CD4-positive, alpha-beta T cell treated with Interleukin-10 for 1 hour (primary cell): ENCODE measurements at regions not wholly inside any gene's neighbourhood (a gene's known extent, or its start where the extent isn't known, plus 50 kb on each side); places are given as distances from the start of the nearest gene placed in this dataset.
A peak's percentile ranks its signal among the peaks of the same experiment; 100 is the strongest.

Source experiments
- DNase-seq: peaks from one replicate; pipeline ENCODE4 v3.0.0-alpha.2; 2020

DNA sequence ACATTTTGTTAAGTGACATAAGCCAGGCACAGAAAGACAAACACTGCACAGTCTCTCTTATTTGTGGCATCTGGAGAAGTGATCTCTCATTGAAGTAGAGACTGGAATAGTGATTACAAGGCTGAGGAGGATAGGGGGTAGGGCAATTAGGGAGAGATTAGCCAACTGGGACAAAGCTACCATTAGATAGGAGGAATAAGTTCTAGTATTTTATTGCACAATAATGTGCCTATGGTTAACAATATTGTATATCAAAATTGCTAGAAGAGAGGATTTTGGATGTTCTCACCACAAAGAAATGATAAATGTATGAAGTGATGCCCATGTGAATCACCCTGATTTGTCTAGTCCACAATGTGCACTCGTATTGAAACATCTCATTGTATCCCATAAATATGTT, 281.8 kb downstream of the MTRR start:
- DNase-seq: no peak

DNA sequence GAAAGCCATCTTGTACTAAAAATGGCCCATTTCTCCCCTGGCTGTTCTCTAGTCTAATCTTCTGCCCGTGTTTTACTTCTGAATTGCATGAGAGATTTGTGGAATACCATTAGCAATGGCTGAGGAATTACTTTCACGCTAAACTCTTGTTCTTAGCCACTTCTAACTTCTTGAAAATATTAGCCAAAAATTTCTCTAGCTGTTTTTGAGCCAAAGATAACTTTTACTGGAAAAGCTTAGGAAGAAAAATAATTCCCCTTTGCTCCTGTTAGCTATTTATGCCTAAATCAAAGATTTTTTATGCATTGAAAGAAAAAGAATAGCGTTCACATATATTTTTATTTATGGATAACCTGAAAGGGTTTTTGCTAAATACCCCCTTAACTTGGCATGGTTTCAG, 287.8 kb downstream of the MTRR start:
- DNase-seq: no peak

DNA sequence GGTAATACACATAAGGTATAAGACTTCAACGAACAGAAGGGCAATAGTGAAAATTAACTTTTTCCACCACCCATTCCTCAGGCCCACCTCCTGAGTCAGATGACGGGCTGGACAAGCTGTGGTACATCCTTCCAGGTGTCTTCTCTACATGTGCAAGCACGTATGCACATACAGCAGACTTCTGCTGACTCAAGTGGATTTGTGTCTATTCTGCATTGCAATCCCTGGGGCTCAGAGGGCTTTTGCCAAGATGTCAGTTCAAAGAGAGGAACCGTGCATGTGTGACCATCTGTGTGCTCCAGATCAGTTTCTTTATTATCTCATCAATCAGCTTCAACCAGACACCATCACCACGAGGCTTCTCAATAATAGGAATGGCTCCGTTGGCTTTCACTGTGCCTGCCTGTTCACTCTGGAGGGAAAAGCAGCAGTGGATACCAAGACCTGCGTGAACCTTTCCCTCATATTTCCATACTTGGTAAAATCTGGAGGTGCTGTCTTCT, 288.4 kb downstream of the MTRR start:
- DNase-seq: no peak

DNA sequence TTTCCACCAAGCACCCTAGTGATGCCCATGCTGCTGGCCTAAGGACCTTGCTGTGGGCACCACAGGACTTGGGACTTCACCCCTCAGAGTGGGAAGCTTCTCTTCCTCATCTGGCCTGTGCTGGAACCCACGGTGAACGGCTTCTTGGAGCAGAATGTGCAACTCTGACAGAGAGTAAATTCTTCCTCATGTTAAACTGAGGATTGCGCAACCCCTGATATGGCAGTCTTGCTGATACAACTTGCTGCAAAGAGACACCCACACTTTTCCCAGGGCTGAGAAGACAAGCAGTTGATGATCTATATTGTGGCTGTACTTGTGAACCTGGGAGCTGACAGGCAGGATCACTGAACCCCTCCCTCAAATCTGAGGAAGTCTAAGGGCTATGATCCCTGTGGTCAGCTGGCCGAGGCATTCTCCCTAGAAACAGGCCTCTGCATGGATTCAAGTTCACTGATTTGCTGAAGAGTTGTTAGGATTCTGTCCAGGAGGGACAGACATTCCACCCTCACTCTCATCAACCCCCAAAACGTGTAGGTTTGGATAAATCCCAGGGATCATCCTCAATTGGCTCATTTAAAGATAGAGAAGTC, 307.2 kb downstream of the MTRR start:
- DNase-seq: no peak

DNA sequence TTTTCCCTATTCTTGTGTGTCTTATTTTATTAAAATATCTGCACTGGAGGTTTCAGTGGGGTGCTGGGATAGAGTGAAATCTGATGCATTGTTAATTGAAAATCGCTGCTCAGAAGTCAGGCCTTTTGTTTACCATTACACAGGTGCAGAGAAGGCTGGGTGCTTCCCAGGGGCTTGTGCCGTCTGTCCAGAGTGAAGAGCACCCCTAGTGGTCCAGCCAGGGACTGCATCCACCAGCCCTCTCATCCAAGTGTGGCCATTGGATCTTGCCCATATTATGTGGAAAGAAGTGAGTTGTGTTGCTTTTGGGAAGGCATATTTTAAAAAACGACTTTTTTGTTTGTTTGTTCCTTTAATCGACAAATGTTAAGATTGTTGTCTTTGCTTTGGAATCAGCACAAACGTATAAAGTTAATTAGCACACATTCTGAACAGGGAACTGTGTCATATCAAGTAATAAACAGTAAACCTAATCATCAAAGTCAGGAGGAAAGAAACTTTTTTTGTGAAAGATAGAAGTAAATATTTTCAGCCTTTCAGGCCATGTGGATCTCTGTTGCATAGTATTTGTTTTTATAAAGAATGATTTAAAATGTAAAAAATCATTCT, 315.6 kb downstream of the MTRR start:
- DNase-seq: peak; percentile 3

DNA sequence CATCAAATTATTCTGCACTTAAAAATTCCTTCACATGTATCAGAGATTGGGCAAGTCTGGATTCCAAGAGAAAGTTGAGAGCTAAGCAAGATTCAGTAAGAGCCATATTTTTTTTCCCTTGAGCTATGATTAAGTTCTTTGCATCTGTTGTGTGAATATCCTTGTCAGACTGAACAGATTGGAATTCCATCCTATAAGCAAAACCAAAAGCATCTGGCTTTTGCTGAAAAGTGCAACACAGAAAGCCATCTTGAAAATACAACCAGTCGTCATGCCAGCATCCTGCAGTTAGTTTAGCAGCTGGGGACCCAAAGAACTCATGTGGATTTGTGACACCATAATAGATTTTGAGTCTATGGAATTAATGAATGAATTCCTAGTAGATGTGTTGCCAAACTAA, 316.9 kb downstream of the MTRR start:
- no peak for DNase-seq

DNA sequence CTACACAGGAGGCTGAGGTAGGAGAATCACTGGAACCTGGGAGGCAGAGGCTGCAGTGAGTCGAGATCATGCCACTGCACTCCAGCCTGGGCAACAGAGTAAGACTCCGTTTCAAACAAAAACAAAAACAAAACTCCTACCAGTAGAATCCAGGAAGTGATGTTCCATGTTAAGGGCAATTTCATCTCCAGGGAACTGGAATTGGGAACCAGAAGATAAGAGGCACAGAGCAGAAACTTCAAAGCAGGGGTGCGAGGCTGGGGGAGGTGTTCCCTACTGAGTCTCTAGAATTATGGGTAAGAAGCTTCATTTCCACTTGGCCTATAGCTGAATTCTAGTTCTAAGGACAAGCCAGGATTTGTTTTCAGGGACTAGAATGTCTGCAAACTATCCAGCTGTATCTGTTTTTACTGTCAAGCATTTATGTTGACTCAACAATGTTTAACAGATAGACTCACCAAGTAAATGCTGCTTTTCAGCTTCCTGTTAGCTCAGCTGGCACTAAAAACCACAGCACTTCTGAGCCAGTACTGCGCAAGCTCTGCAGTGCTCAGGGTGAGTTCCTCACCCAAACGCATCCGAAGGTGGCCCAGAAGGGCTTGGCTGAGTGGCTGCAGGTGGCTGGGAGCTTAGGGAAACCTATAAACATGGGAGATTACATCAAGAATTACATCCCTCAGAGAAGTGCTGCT, 320.1 kb downstream of the MTRR start:
- DNase-seq: no peak

DNA sequence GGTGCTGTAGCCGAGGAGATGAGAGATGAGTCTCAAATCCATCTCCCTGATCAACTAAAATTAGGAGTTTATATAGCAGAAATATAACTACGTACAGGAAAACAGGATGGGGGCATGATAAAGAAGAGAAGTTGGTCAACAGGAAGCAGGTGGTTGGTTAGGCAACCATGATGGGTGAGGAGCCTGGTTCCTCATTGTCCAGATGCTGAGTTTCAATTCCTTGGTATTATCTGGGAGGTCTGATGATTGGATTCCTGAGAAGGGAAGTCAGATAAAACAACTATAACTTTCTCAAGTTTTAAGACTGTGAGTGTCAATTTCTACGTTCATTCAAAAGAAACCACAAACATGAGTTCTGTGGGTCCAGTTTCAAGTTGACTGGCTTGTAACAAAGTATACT, 323.9 kb downstream of the MTRR start:
- DNase-seq: no peak

DNA sequence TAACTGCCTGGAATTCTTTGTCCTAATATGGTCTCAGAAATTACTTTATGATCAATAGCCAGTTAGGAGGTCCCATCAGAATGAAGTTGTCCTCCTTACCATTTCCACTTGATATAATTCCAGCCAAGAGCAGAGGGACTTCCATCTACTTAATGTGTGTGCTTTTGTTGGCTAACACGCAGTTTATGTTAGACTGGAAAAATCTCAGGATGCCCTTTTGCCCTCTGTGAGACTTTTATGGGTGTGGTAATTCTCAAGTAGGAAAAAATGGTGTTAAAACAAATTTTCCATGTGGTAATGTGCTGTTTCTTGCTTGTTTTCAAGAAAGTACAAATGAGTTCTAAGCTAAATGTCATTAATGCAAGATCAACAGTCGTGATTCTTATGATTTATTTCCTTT, 327.1 kb downstream of the MTRR start:
- DNase-seq: no peak

DNA sequence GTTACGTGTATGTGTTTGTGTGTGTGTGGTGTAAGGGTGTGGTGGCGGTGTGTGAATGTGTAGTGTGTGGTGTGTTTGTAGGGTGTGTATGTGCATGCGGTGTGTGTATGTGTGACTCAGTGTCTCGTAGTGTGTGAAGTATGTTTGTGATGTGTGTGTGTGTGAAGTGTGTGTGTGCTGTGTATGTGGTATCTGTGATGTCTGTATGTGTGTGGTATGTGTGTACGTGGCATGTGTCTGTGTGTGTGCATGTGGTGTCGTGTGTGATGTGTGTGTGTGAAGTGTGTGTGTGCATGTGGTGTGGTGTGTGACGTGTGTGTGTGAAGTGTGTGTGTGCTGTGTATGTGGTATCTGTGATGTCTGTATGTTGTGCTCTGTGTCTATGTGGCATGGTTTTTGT, 339.4 kb downstream of the MTRR start:
- DNase-seq: no peak

DNA sequence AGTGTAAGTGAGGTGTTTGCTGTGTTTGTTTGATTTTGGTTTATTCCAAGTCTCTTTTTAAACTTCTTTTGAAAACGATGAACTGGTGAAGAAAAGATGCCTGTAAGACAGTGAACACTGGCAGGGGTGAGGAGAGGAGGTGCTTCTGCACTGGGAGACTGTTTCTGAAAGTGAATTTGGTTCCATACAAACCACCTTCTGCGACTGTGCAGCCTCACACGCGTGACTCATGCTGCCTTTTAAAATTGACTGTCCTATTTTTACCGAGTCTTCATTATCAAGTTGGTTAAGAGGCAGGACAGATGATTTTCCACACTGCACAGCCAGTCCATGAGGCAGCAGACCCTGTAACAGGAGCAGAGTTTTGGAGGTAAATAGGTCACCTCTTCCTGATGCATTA, 340.6 kb downstream of the MTRR start:
- DNase-seq: no peak

DNA sequence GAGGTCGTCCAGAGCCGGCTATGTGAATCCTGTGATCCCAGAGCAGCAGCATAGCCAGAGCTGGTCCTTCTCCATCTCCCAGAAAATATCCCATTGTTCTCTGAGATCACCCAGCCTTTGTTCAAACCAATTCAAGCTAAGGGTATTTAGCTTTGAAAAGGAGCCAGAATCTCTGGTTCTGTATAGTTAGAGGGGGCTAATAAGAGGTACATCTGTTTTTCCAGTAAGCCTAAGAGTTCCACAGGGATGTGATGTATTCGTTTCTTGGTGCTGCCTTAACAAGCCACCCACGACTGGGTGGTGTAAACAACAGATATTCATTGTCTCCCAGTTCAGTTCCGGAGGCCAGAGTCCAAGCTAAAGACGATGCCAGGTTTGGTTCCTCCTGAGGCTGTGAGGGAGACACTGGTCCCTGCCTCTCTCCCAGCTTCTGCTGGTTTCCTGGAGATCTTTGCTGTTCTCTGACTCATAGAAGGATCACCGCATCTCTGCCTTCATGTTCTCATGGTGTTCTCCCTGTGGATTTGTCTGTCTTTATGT, 344.8 kb downstream of the MTRR start:
- DNase-seq: no peak

DNA sequence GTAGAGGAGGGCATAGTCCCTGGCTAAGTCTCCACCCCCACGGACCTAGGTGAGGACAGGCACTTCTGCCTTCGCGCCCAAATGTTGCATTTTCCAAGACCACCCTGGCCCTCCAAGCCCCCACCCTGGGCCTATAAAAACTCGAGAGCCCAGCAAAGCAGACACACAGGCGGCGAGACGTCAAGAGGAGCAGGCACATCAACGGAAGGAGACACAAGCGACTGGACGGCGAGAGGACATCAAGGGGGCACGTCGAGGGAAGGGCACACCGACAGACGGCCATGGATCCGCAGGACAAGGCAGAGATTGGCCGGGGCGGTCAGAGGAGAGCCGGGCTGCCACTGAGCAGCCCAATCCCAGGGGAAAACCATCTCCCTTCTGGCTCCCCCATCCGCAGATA, 348.0 kb downstream of the MTRR start:
- DNase-seq: no peak

DNA sequence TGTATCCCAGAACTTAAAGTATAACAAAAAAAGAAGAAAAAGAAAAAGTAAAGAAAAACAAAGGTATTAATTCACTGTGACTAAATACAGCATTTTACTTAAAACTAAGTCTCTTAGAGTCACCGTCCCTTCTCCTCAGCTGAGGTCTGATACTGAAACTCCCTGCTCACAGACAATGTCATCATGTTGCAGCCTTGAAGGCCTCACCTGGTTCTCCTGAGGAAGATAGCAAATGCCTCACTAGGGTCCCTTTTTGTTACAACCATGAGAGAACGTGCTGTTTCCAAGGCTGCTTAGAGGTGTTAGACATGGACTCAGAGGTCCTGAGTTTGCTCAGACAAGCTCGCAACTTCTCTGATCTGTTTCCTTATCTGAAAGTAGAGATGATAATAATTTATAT, 357.2 kb downstream of the MTRR start:
- no peak for DNase-seq

DNA sequence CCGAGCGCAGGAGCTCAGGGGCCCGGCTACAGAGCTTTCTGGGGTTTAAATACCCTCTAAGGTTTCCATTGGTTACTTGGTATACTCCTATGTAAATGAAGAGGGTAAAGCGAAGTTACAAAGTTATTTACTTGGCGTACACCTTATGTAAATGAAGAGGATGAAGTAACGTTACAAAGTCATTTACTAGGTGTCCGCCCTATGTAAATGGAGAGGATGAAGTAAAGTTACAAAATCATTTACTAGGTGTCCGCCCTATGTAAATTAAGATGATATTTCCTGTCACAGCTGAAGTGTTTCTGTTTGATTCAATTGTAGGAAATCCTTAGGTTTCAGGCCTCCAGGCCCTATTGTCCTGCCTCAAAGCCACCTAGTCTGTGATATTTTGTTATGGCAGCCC, 358.2 kb downstream of the MTRR start:
- DNase-seq: no peak

DNA sequence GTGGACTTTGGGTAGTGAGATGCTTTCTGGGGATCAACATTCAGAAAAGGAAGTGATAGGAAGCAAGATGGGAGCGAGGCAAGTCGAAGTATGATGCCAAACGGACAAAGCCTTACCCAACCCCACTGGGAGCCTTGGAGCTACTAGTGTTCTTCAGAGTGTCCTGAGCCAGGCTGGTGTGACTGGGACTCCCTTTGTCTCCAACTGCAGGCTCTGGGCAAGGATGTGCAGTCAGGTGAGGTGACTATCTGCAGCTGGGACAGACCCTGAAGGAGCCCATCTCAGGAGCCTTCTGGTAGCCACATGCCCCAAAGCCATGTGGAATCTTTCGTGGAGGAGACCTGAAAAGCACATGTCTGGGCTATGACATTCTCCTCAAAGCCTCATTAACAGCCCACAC, 360.6 kb downstream of the MTRR start:
- no peak for DNase-seq

DNA sequence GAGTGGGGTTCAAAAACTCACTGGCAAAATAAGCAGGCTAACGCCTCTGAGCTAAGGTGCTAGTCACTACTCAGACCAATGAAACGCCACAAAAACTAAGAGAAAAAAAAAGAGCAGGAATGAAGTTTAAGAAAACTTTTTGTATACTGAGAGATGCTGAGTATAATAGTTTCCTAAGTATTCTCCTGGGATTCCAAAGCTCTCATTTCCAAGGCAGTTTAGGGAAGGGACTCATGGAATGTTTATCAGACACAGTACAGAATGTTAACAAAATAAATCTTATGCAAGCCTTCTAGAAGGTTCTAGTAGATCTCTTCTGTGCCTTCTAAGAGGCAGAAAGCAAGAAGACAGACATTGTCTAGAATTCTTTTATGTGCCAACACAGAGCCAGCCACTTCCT, 361.9 kb downstream of the MTRR start:
- no peak for DNase-seq

DNA sequence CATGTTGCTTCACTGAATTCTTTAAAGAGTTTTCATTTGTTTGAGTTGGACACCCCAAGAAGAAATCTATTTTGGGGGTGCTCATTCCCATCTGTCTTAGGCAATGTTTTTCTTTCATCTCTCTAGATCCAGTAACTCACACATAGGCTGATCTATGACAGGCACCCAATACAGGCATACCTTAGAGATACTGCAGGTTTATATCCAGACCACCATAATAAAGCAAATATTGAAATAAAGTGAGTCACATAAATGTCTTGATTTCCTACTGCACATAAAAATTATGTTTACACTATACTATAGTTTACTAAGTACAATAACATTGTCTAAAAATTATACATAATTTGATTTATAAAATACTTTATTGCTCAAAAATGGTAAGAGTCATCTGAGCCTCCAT, 364.5 kb downstream of the MTRR start:
- DNase-seq: no peak

DNA sequence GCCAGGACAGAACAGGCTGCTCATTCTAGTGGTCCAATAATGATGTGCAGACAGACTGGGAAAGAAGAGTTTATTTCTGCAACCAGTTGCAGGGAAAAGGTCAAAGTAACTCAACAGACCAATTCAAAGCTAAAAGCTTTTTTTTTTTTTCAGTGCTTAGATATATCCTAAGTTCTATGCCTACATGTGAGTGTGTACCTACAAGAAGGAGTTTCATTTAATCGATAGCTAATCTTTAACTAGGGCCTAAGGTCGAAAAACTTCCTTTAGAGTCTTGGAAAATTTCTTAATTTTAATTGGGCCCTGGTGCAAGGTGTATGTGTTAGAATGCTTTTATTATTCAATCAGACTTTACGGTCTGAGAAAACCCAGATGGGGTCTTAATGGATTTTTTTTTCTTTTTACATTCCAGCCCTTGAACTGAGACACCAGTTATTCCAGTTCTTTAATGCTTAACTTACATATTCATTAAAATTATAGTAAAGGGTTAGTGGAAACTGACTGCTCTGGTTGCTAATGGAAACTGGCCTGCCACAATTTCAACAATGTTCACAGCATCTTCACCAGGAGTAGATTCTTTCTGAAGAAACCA, 365.3 kb downstream of the MTRR start:
- DNase-seq: no peak

DNA sequence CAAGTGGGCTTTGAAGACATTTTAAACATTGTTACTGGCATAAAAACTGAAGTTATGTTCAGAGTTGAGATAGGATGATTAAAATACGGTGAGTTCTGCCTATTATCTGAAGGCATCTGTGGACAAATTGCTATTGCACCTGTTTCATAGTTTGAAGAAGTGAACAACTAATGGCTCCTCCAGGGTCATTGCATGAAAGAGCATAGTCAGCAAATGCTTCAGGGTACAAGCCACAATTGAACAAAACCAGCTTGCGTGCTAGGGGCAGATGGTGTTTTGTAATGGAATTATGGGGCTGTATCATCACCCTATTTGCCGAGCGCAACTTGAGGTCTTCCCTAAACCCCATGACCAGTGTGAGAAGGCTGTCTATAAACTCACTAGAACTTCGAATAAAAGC, 369.1 kb downstream of the MTRR start:
- DNase-seq: no peak

DNA sequence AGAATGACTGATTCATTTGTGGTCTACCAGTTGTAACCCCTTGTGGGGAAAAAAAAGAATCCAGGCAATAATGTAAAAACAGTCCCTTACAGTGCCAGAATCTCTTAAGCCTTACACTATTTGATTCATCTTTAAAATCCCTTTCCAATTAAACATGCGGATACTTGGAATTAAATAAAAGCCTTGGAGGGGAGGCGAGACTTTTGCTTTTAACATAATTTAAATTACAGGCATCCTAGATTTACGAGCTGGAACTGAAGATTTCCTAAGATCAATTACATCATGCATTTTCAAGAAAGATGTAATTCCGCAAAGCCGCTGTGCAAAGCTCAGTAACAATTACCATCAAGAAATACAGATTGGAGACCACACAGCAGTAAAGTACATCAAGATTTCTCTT, 370.2 kb downstream of the MTRR start:
- DNase-seq: no peak

DNA sequence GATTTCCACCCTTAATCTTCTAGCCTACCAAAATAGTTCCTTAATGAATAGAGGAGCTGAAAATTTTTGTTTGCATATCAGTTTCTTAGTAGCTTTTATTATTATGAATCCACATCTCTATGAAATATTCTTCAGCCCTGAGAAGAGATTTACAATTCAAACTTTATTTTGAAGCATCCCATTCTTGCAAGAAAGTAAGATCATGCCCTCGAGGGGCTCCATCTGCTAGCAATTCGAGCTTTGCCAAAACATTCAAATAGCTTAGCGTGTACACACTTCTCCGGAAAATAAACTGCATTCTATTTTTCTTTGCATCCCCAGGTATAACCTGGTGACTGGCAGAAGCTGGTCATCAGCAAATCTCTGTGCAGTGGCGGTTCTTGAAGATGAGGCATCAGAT, 370.7 kb downstream of the MTRR start:
- no peak for DNase-seq

DNA sequence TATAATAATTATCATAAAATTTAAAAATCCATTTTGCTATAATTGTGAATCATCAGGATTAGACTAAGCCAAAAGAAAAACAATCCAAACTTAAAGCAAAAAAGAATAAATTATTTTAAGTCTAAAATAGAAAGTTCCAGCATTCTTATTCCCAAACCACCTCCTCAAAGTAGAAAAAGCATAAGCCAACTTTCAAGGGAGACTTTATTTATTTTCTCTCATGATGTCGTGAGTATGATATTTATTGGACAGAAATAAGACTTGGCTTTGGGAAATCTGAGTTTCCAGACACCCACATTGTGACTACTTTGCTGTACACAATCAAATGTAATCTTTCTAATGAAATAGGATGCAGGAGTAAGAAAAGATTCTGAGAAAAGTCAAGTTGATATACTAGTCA, 372.1 kb downstream of the MTRR start:
- no peak for DNase-seq

DNA sequence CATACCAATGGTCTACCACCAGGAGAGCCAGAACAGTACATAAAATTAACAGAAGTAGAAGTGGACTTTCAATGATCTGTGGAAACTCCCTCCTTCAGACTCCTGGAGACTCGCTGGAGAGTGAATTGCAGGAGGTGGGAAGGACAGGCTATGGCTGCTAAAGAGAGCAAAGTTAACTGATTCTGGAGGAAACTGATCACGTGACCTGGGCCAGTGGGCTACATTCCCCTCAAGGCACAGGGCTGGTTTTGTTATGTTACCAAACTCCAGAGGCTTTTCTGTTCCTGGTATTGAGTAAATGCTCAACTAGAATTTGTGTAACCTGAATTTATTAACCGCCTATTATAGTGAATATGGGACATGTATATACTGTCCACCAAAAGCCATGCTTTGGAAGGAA, 372.6 kb downstream of the MTRR start:
- DNase-seq: no peak
